ENCODE measurements at regions not wholly inside any gene's neighbourhood (a gene's known extent, or its start where the extent isn't known, plus 50 kb on each side); places are given as distances from the start of the nearest gene placed in this dataset.

- Histone ChIP-seq H3K9me3 (ENCODE audit: control insufficient read depth in 4 of 4, low read length in 3 of 4) (no peaks in the 10 kb centered on the region), H3K27ac (ENCODE audit: low read depth in 1 of 2, low read length in 2 of 2) (no peak overlapping the region), H3K4me3 (ENCODE audit: low read depth in 1 of 3, low read length in 3 of 3) (no peak overlapping the region), H3K9ac (ENCODE audit: low read depth in 1 of 2, low read length in 2 of 2) (no peak overlapping the region), H3K36me3 (ENCODE audit: control insufficient read depth in 4 of 4, insufficient read depth in 3 of 4, low read depth in 1 of 4, low read length in 3 of 4) (no peaks in the 10 kb centered on the region), H3K27me3 (ENCODE audit: control insufficient read depth in 4 of 4, insufficient read depth in 4 of 4, low read length in 3 of 4) (no peaks in the 10 kb centered on the region), H3K4me1 (ENCODE audit: control insufficient read depth in 4 of 4, insufficient read depth in 4 of 4, low read length in 3 of 4) (no peaks in the 10 kb centered on the region)
- TF ChIP-seq CTCF (IDR thresholded peaks at IDR 0.05; ENCODE audit: low read depth, low read length, missing input control) (no peak), JUND (IDR thresholded peaks at IDR 0.05) (no peak)
- DNase-seq (ENCODE audit: low spot score), result no peak
- WGBS, result 95% methylated on average over 7 of the region's 7 CpGs
Observed at GRCh38 chr15:62447742-62448141, 282.7 kb upstream of the C2CD4B start.

GRCh38 chr15:62449638-62450037, 284.6 kb upstream of the C2CD4B start:
- no peaks in the 10 kb centered on the region for H3K36me3 ChIP-seq (ENCODE audit: control insufficient read depth in 4 of 4, insufficient read depth in 3 of 4, low read depth in 1 of 4, low read length in 3 of 4)
- H3K9me3 ChIP-seq (ENCODE audit: control insufficient read depth in 4 of 4, low read length in 3 of 4), result no peaks in the 10 kb centered on the region
- no peak overlapping the region for H3K27ac ChIP-seq (ENCODE audit: low read depth in 1 of 2, low read length in 2 of 2)
- H3K9ac ChIP-seq (ENCODE audit: low read depth in 1 of 2, low read length in 2 of 2), result no peak overlapping the region
- WGBS, result 93% methylated on average over 1 of the region's 1 CpG
- TF ChIP-seq HNF4A (conservative IDR thresholded peaks at IDR 0.05), result no peak
- no peak for TF ChIP-seq SP1 (IDR thresholded peaks at IDR 0.05)
- TF ChIP-seq JUND (IDR thresholded peaks at IDR 0.05), result no peak
- TF ChIP-seq EGR1 (IDR thresholded peaks at IDR 0.05; ENCODE audit: low read depth in 2 of 2), result no peak
- no peak for TF ChIP-seq FOXA2 (IDR thresholded peaks at IDR 0.05)
- no peak for TF ChIP-seq NR2F2 (IDR thresholded peaks at IDR 0.05)
- TF ChIP-seq ZBTB33 (IDR thresholded peaks at IDR 0.05), result no peak
- no peak for TF ChIP-seq RAD21 (IDR thresholded peaks at IDR 0.05)
- TF ChIP-seq TAF1 (conservative IDR thresholded peaks at IDR 0.05), result no peak
- H3K4me3 ChIP-seq (ENCODE audit: low read depth in 1 of 3, low read length in 3 of 3), result no peak overlapping the region
- DNase-seq (ENCODE audit: low spot score), result no peak
- no peaks in the 10 kb centered on the region for H3K4me1 ChIP-seq (ENCODE audit: control insufficient read depth in 4 of 4, insufficient read depth in 4 of 4, low read length in 3 of 4)
- no peaks in the 10 kb centered on the region for H3K27me3 ChIP-seq (ENCODE audit: control insufficient read depth in 4 of 4, insufficient read depth in 4 of 4, low read length in 3 of 4)

- H3K36me3 ChIP-seq (ENCODE audit: control insufficient read depth in 4 of 4, insufficient read depth in 3 of 4, low read depth in 1 of 4, low read length in 3 of 4), result no peaks in the 10 kb centered on the region
- H3K27ac ChIP-seq (ENCODE audit: low read depth in 1 of 2, low read length in 2 of 2), result no peak overlapping the region
- no peak overlapping the region for H3K4me3 ChIP-seq (ENCODE audit: low read depth in 1 of 3, low read length in 3 of 3)
- TF ChIP-seq FOXA1 (IDR thresholded peaks at IDR 0.05) (no peak), MAX (IDR thresholded peaks at IDR 0.05) (no peak), GABPA (IDR thresholded peaks at IDR 0.05 in 1 of 2, conservative IDR thresholded peaks at IDR 0.05 in 1 of 2) (no peak), SP1 (IDR thresholded peaks at IDR 0.05) (no peak), HNF4G (IDR thresholded peaks at IDR 0.05) (no peak), EGR1 (IDR thresholded peaks at IDR 0.05; ENCODE audit: low read depth in 2 of 2) (no peak), HNF4A (conservative IDR thresholded peaks at IDR 0.05) (no peak), RXRA (IDR thresholded peaks at IDR 0.05) (no peak), CTCF (IDR thresholded peaks at IDR 0.05; ENCODE audit: low read depth, low read length, missing input control) (no peak), YY1 (IDR thresholded peaks at IDR 0.05) (no peak), ZBTB33 (IDR thresholded peaks at IDR 0.05) (no peak), RAD21 (IDR thresholded peaks at IDR 0.05) (no peak), FOXA2 (IDR thresholded peaks at IDR 0.05) (no peak)
- H3K27me3 ChIP-seq (ENCODE audit: control insufficient read depth in 4 of 4, insufficient read depth in 4 of 4, low read length in 3 of 4), result no peaks in the 10 kb centered on the region
- H3K9ac ChIP-seq (ENCODE audit: low read depth in 1 of 2, low read length in 2 of 2), result no peak overlapping the region
- DNase-seq (ENCODE audit: low spot score), result no peak
- H3K4me1 ChIP-seq (ENCODE audit: control insufficient read depth in 4 of 4, insufficient read depth in 4 of 4, low read length in 3 of 4), result no peaks in the 10 kb centered on the region
- WGBS, result 97% methylated on average over 10 of the region's 10 CpGs
- no peaks in the 10 kb centered on the region for H3K9me3 ChIP-seq (ENCODE audit: control insufficient read depth in 4 of 4, low read length in 3 of 4)
Observed at GRCh38 chr15:62450061-62450460, 285.0 kb upstream of the C2CD4B start.

Data from liver (tissue), 8 donors.